HEK293T (cell line): ENCODE measurements at regions not wholly inside any gene's neighbourhood (a gene's known extent, or its start where the extent isn't known, plus 50 kb on each side); places are given as distances from the start of the nearest gene placed in this dataset.
A peak's percentile ranks its signal among the peaks of the same experiment; 100 is the strongest.

ENCODE experiments used
- CTCF ChIA-PET: fragments of 350-600 bp; formaldehyde crosslinking; extraction: SDS; loops from one replicate; lab custom pipeline; 2021; ENCODE audit warnings: antibody characterized with exemption, inconsistent platforms; lab: Yijun Ruan, JAX
- POLR2A ChIA-PET: fragments of 350-600 bp; formaldehyde crosslinking; extraction: SDS; loops from one replicate; lab custom pipeline; 2020; ENCODE audit warnings: antibody characterized with exemption, inconsistent platforms; lab: Yijun Ruan, JAX
- DNase-seq: peaks from one replicate; pipeline ENCODE4 v3.0.0; 2012; ENCODE audit warnings: mixed read lengths; ENCODE audit errors: extremely low spot score
- ARNT ChIP-seq: fragments of 450-650 bp; IDR thresholded peaks from 2 replicates; pipeline ENCODE4 v1.6.1; 2017; ENCODE audit warnings: mild to moderate bottlenecking
- BHLHE40 ChIP-seq: fragments of 450-650 bp; IDR thresholded peaks from 2 replicates; pipeline ENCODE4 v1.6.1; 2016; ENCODE audit warnings: mild to moderate bottlenecking, moderate library complexity, borderline replicate concordance
- CTBP1 ChIP-seq: fragments of 450-650 bp; IDR thresholded peaks from 2 replicates; pipeline ENCODE4 v1.6.1; 2016; ENCODE audit warnings: borderline replicate concordance
- ELF4 ChIP-seq: fragments of 450-650 bp; IDR thresholded peaks from 2 replicates; pipeline ENCODE4 v1.6.1; 2017; ENCODE audit warnings: antibody characterized with exemption
- FOXA1 ChIP-seq: fragments of 450-650 bp; IDR thresholded peaks from 2 replicates; pipeline ENCODE4 v1.6.1; 2016; ENCODE audit warnings: mild to moderate bottlenecking
- FOXK2 ChIP-seq: fragments of 450-650 bp; IDR thresholded peaks from 2 replicates; pipeline ENCODE4 v1.6.1; 2016; ENCODE audit warnings: mild to moderate bottlenecking
- FOXM1 ChIP-seq: fragments of 450-650 bp; IDR thresholded peaks from 2 replicates; pipeline ENCODE4 v1.6.1; 2017; ENCODE audit warnings: mild to moderate bottlenecking, borderline replicate concordance
- HDGF ChIP-seq: fragments of 450-650 bp; IDR thresholded peaks from 2 replicates; pipeline ENCODE4 v1.6.1; 2017; ENCODE audit warnings: antibody characterized with exemption, borderline replicate concordance
- L3MBTL2 ChIP-seq: fragments of 450-650 bp; conservative IDR thresholded peaks from 2 replicates; pipeline ENCODE4 v1.6.1; 2016; ENCODE audit warnings: mild to moderate bottlenecking
- LEF1 ChIP-seq: fragments of 450-650 bp; IDR thresholded peaks from 2 replicates; pipeline ENCODE4 v1.6.1; 2017; ENCODE audit warnings: mild to moderate bottlenecking, borderline replicate concordance
- NFRKB ChIP-seq: fragments of 450-650 bp; IDR thresholded peaks from 2 replicates; pipeline ENCODE4 v1.6.1; 2016; ENCODE audit warnings: mild to moderate bottlenecking, moderate library complexity
- SP1 ChIP-seq: fragments of 450-650 bp; IDR thresholded peaks from 2 replicates; pipeline ENCODE4 v1.6.1; 2017
- SUZ12 ChIP-seq: fragments of 450-650 bp; IDR thresholded peaks from 2 replicates; pipeline ENCODE4 v1.6.1; 2016; ENCODE audit warnings: mild to moderate bottlenecking
- TARDBP ChIP-seq: fragments of 450-650 bp; IDR thresholded peaks from 2 replicates; pipeline ENCODE4 v1.6.1; 2016
- ZNF384 ChIP-seq: fragments of 450-650 bp; IDR thresholded peaks from 2 replicates; pipeline ENCODE4 v1.6.1; 2016
- TF ChIP-seq, protein P1 (sequence below): fragments of 450-650 bp; IDR thresholded peaks from 2 replicates; pipeline ENCODE4 v1.6.1; 2016

DNA sequence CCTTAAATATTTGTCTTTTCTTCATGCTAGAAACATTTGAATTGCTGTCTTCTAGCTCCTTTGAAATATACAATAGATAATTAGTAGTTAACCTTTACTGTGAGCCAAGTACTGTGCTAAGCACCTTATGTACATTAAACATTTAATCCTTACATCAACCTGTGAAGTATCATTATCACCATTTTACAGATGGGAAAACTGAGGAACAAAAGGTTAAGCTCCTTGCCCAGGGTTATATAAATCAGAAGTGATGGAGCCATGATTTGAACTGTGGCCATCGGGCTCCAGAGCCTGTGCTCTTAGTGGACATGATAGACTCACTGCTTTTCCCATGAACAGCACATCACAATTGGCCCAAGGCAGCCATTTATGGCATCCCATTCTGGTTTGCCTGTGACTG is 140.9 kb downstream of the UNC5CL start:
- POLR2A ChIA-PET: no interaction called here
- TF ChIP-seq FOXA1 (no peak), L3MBTL2 (no peak), SUZ12 (no peak), TARDBP (no peak), ELF4 (no peak), ARNT (no peak), FOXM1 (no peak), LEF1 (no peak), CTBP1 (no peak)
- CTCF ChIA-PET: no interaction called here
- no peak for DNase-seq

DNA sequence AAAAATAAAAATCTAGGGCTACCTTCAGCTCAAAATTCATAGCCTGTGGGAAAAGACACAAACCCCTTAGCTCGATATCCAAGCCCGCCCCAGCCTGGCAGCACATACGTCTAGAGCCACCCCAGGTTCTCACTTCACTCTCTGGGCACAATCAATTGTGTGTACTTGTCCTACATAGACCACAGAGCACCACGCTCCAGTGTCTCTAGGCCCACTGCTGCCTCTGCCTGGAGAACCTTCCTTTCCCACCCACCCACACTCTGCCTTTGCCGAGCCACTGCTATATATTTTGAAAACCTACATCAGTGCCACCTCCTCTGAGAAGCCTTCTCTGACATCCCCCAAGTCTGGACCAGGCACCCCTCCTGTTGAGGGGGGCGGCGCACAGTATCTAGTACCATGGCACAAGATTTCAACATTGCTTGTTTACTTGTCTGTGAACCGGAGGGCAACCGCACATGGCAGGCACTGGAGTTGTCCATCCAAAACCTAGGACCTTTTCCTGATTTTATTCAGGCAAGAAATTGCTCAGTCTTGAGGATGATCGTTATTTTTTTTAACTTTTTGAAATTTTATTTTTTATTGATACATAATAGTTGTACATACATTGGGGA is 141.5 kb downstream of the UNC5CL start:
- CTCF ChIA-PET: interaction anchor here (1.2 kb wide), 1 partner anchor 130 kb away, joined by 4 read pairs; no protein-coding TSS in a partner anchor
- DNase-seq: no peak
- TF ChIP-seq ZNF384 (no peak), BHLHE40 (no peak), HDGF (no peak), ARNT (no peak), SP1 (no peak), FOXM1 (no peak), SUZ12 (no peak), FOXK2 (no peak), LEF1 (no peak)
- TF ChIP-seq, protein P1, sequence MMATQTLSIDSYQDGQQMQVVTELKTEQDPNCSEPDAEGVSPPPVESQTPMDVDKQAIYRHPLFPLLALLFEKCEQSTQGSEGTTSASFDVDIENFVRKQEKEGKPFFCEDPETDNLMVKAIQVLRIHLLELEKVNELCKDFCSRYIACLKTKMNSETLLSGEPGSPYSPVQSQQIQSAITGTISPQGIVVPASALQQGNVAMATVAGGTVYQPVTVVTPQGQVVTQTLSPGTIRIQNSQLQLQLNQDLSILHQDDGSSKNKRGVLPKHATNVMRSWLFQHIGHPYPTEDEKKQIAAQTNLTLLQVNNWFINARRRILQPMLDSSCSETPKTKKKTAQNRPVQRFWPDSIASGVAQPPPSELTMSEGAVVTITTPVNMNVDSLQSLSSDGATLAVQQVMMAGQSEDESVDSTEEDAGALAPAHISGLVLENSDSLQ: no peak
- POLR2A ChIA-PET: no interaction called here

DNA sequence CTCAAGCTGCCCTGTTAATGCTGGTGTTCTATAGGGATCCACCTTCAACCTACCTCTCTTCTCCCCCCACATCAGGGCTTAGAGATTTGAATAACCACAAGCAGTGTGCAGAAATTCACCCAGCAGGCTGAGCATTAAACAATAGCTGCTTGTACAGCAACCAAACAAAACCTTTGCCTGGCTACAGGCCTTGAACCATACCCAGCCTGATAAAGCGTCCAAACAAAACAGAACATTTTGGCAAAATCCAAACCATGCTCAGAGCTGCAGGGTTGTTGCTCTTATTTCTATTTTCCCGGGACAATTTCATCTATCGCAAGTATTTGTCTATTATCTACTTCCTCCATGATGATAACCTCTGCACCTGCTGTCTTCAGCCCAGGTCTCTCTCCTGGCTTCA is 142.3 kb downstream of the UNC5CL start:
- ChIA-PET CTCF (interaction anchor here (0.7 to 1.2 kb wide), 3 partner anchors 9 to 131 kb away, joined by 3 to 4 read pairs (median 4); no protein-coding TSS in a partner anchor), POLR2A (interaction anchor here (1.3 kb wide), 1 partner anchor 131 kb away, joined by 6 read pairs; no protein-coding TSS in a partner anchor)
- no peak for TF ChIP-seq TARDBP
- TF ChIP-seq SP1: no peak
- TF ChIP-seq ARNT: no peak
- no peak for TF ChIP-seq FOXM1
- no peak for TF ChIP-seq LEF1
- TF ChIP-seq HDGF: no peak
- TF ChIP-seq L3MBTL2: no peak
- TF ChIP-seq BHLHE40: no peak
- TF ChIP-seq CTBP1: no peak
- TF ChIP-seq SUZ12: no peak
- TF ChIP-seq FOXK2: no peak
- TF ChIP-seq, protein P1: no peak
- TF ChIP-seq NFRKB: no peak
- no peak for TF ChIP-seq ZNF384
- no peak for TF ChIP-seq ELF4
- TF ChIP-seq FOXA1: no peak
- no peak for DNase-seq

DNA sequence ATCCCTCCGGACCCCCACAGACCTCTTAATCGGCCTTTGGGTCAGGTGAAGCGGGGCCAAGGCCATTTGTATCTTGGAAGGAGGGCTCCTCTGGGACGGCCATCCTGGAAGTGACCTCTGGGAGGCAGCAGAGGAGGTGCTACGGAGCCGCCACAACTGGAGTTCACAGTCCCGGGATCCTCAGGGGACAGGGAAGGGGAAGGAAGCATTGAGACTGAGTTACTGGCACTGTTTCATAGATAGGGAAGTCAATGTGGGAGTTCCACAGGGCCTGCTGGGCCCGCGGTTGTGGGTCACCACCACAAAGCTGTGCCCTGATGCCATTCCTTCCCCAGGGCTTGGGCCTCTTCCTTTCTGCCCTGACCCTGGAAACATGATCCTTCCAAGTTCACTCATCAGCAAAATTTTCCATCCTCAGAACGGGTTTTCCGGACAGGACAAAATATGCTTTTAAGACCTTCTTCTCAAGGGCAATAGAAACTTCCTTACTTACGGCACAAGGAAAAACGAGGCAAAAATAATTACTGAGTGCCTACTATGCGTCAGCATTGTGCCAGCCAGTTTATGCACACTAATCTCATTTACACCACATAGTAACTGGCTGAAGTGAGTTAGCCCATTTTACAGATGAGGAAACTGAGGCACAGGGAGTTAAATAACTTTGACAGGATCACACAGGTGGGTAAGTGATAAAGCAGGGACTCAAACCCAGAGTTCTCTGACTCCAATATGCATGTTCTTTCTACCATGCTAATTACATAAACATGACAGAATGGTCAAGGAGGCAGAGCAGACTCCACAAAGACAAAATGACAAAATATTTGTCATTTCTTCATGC is 143.8 kb downstream of the UNC5CL start:
- DNase-seq: peak; percentile 77
- ChIA-PET CTCF (interaction anchor here (0.6 to 1.5 kb wide), 5 partner anchors 52 to 1156 kb away, joined by 3 to 14 read pairs (median 4); no protein-coding TSS in a partner anchor), POLR2A (interaction anchor here (1.3 kb wide), 1 partner anchor 132 kb away, joined by 6 read pairs; no protein-coding TSS in a partner anchor)
- TF ChIP-seq SP1: no peak
- no peak for TF ChIP-seq ZNF384
- TF ChIP-seq LEF1: no peak
- TF ChIP-seq ARNT: no peak
- TF ChIP-seq HDGF: no peak
- no peak for TF ChIP-seq CTBP1

DNA sequence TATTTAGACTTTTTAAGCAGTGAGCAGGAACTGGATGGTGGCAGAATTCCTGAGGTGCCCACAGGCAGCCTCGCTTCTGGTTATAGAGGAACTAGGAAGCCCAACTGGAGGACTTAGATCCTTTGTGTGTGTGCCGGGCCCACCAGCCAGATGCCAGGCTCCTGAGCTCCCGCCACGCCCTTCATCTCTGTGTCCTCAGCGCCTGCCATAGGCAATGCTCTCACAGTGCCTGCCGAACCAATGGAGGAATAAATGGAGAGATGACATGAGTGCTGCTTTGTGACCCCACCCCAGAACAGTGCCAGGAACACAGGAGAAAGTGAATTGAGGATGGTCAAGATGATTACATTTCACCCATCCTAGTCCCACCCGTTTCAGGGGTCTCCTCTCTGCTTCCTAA is 146.0 kb downstream of the UNC5CL start:
- DNase-seq: no peak
- TF ChIP-seq SP1 (no peak), LEF1 (no peak), SUZ12 (no peak), ZNF384 (no peak), ARNT (no peak)
- ChIA-PET CTCF (interaction anchor here (1.4 kb wide), 1 partner anchor 134 kb away, joined by 3 read pairs; no protein-coding TSS in a partner anchor), POLR2A (no interaction called here)

DNA sequence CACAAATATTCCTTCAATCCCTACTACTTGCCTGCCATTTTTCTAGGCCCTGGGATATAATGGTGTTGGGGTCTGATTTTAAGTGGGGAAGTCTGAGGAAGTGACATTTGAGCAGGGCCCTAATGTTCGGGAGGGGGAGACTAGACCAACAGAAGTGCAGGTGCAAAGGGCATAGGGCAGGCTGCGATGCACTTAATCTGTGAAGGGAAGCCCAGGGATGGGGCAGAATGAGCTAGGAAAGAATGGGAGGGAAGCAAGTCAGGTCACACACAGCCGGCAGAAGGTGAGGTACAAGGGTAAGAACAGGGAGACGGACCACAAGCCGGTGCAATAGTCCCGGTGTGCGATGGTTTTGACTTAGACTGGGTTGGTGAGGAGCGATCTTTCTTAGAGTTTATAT is 146.8 kb downstream of the UNC5CL start:
- no peak for TF ChIP-seq CTBP1
- no peak for TF ChIP-seq NFRKB
- no peak for TF ChIP-seq HDGF
- no peak for TF ChIP-seq TARDBP
- TF ChIP-seq SUZ12: no peak
- no peak for TF ChIP-seq ARNT
- no peak for TF ChIP-seq L3MBTL2
- TF ChIP-seq, protein P1: no peak
- TF ChIP-seq ZNF384: no peak
- TF ChIP-seq SP1: no peak
- no peak for TF ChIP-seq FOXM1
- no peak for TF ChIP-seq FOXA1
- no peak for TF ChIP-seq LEF1
- TF ChIP-seq ELF4: no peak
- TF ChIP-seq FOXK2: no peak
- ChIA-PET CTCF (interaction anchor here (1.4 kb wide), 1 partner anchor 135 kb away, joined by 3 read pairs; no protein-coding TSS in a partner anchor), POLR2A (no interaction called here)
- DNase-seq: no peak
